Kidney (tissue), 13 donors: ENCODE measurements at regions not wholly inside any gene's neighbourhood (a gene's known extent, or its start where the extent isn't known, plus 50 kb on each side); places are given as distances from the start of the nearest gene placed in this dataset.

Source experiments
- DNase-seq, 5 donors: peaks; one replicate each; pipeline ENCODE4 v3.0.0-alpha.2; 2013 to 2020
- FAIRE-seq: peaks from 2 replicates; lab custom pipeline; 2012; peaks lifted over from hg19 to GRCh38; lab: Jason Lieb, UNC
- H3K27ac ChIP-seq, 2 donors: one replicate each; pipeline ENCODE4 v1.7.0; 2013; ENCODE audit warnings: low read depth in 2 of 2, low read length in 2 of 2, inconsistent platforms in 1 of 2
- H3K27me3 ChIP-seq: one replicate; pipeline ENCODE4 v1.7.1; 2013; ENCODE audit warnings: low read length, inconsistent platforms; ENCODE audit not compliant: control insufficient read depth, insufficient read depth
- H3K36me3 ChIP-seq, 3 donors: one replicate each; pipeline versions ENCODE4 v1.7.0 to v1.7.1; 2013; ENCODE audit warnings: low read length in 3 of 3, control low read depth in 1 of 3, inconsistent platforms in 1 of 3; ENCODE audit not compliant: insufficient read depth in 3 of 3, control insufficient read depth in 2 of 3
- H3K4me1 ChIP-seq, 3 donors: one replicate each; pipeline versions ENCODE4 v1.7.0 to v1.7.1; 2013; ENCODE audit warnings: low read length in 3 of 3, inconsistent platforms in 1 of 3, low read depth in 1 of 3; ENCODE audit not compliant: control insufficient read depth in 2 of 3, insufficient read depth in 2 of 3
- H3K4me3 ChIP-seq, 3 donors: one replicate each; pipeline versions ENCODE4 v1.7.0 to v1.8.1; 2013; ENCODE audit warnings: low read length in 3 of 3, control low read depth in 1 of 3, inconsistent platforms in 1 of 3
- H3K9ac ChIP-seq, 3 donors: one replicate each; pipeline versions ENCODE4 v1.7.0 to v1.7.1; 2013; ENCODE audit warnings: low read length in 3 of 3, control low read depth in 1 of 3, inconsistent platforms in 1 of 3
- H3K9me3 ChIP-seq, 3 donors: one replicate each; pipeline versions ENCODE4 v1.7.0 to v1.7.1; 2013; ENCODE audit warnings: low read length in 3 of 3, control low read depth in 1 of 3, inconsistent platforms in 1 of 3; ENCODE audit not compliant: control insufficient read depth in 2 of 3, insufficient read depth in 1 of 3
- CTCF ChIP-seq: IDR thresholded peaks from 3 replicates; pipeline ENCODE4 v1.5.1; 2012; ENCODE audit warnings: mild to moderate bottlenecking, moderate library complexity, borderline replicate concordance; ENCODE audit not compliant: insufficient read depth; ENCODE audit errors: extremely low read depth
- intact Hi-C: fragments of 100-400 bp; cut with DNase I; formaldehyde crosslinking; loops from one replicate; pipeline ENCODE4 v1.11.1; 2022
- donor health status: control.
- donor health status: control.
- donor health status: control.
- donor health status: control.
- donor health status: control.
- donor health status: DM: yes; HTN: yes; CAD: no.
- donor health status: Normal renal cell carcinoma (clear cell type).

GRCh38 chr13:111634410-111634809 lies 314.0 kb downstream of the TEX29 start:
- no peak for FAIRE-seq
- no peak for TF ChIP-seq CTCF
- Histone ChIP-seq H3K27me3 (peaks cover 2% of the 10 kb centered on the region), H3K27ac (no peak overlapping the region), H3K9me3 (no peaks in the 10 kb centered on the region), H3K36me3 (no peaks in the 10 kb centered on the region), H3K4me3 (no peak overlapping the region), H3K4me1 (no peaks in the 10 kb centered on the region), H3K9ac (no peak overlapping the region)
- intact Hi-C loops = no loop called here
- DNase-seq = no peak

DNA sequence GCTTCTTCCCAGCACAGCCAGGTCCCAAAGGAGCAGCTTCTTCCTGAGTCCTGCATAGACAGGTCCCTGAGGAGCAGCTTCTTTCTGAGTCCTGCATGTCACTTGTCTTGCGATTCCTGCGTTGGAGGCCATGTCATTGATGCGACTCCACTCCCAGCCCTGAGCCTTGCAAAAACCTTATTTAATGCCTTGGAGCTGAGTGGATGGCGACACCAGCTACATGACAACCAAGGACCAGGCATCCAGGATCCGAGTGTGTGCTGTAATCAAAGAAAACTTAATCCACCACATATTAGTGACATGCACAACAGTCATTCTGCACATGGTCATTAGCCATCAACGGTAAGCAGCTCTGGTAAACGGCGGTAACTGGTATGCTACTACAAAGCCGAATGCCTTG lies 315.8 kb downstream of the TEX29 start:
- no peak for FAIRE-seq
- no peak for TF ChIP-seq CTCF
- peak in 1 of 5 donors; percentile 1 for DNase-seq
- H3K27ac ChIP-seq = no peak overlapping the region
- H3K4me3 ChIP-seq = no peak overlapping the region
- H3K9me3 ChIP-seq = no peaks in the 10 kb centered on the region
- H3K9ac ChIP-seq = no peak overlapping the region
- H3K27me3 ChIP-seq = no peaks in the 10 kb centered on the region
- no peaks in the 10 kb centered on the region for H3K36me3 ChIP-seq
- intact Hi-C loops = no loop called here
- H3K4me1 ChIP-seq = no peaks in the 10 kb centered on the region

DNA sequence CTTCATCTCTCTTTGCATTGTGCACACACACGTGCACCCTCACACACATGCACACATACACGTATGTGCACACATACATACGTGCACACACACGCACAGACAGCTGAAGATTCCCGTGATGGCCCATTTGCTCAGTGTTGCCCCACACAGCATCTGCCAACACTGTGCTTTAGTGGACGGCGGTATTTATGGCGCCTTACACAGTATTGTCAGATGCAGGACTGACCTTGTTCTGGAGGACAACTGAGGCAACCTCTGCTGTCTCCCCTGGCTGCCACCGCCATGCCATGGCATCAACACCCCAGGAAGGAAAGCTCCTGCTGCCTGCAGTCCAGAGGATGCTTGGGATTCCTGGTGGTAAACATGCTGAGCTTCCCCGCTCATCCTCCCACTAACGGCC lies 316.4 kb downstream of the TEX29 start:
- intact Hi-C loops = no loop called here
- no peak for DNase-seq
- Histone ChIP-seq H3K4me1 (no peaks in the 10 kb centered on the region), H3K9me3 (no peaks in the 10 kb centered on the region), H3K36me3 (no peaks in the 10 kb centered on the region), H3K4me3 (no peak overlapping the region), H3K27ac (no peak overlapping the region), H3K27me3 (no peaks in the 10 kb centered on the region), H3K9ac (no peak overlapping the region)
- no peak for TF ChIP-seq CTCF
- no peak for FAIRE-seq

DNA sequence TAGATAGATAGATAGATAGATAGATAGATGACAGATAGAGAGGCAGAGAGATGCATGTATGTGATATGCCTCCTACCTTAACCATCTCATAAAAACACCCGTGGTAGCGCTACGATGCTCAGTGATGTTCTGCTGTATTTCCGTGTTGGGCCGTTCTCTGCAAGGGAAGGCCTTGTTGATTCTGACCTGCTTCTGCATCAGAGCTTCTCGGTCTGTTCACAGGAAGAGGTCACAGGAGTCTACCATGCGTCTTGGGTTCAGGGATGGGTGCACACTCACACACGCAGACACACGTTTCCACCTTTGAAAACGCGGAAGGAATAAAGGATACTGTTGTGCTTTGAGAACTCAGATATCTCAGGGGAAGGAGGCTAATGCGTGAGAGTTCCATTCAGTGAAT lies 316.9 kb downstream of the TEX29 start:
- FAIRE-seq (no peak), DNase-seq (peak in 1 of 5 donors; percentile 3)
- no peaks in the 10 kb centered on the region for H3K27me3 ChIP-seq
- H3K36me3 ChIP-seq = no peaks in the 10 kb centered on the region
- no peak overlapping the region for H3K4me3 ChIP-seq
- no peak for TF ChIP-seq CTCF
- no peak overlapping the region for H3K27ac ChIP-seq
- H3K9ac ChIP-seq = no peak overlapping the region
- intact Hi-C loops = no loop called here
- H3K4me1 ChIP-seq = no peaks in the 10 kb centered on the region
- H3K9me3 ChIP-seq = no peaks in the 10 kb centered on the region
